Caco-2 (cell line): ENCODE measurements at regions not wholly inside any gene's neighbourhood (a gene's known extent, or its start where the extent isn't known, plus 50 kb on each side); places are given as distances from the start of the nearest gene placed in this dataset.

ENCODE experiments used
- BruUV-seq: library from RNA; stranded (reverse); fragments of 400-500 nt; replicated peaks from 2 replicates; lab custom pipeline; 2021; lab: Mats Ljungman, UMichigan
- CTCF ChIA-PET: fragments of 300-600 bp; sonication (Branson Sonifier 250); formaldehyde crosslinking; loops from one replicate; lab custom pipeline; 2022; ENCODE audit warnings: antibody characterized with exemption; lab: Charles Lee
- POLR2A ChIA-PET: fragments of 300-600 bp; sonication (Branson Sonifier 250); formaldehyde crosslinking; loops from one replicate; lab custom pipeline; 2022; ENCODE audit warnings: antibody characterized with exemption; lab: Charles Lee
- DNase-seq, 2 experiments: peaks; one replicate each; pipeline versions ENCODE4 v3.0.0 to v3.0.0-alpha.2; 2020 to 2022
- H3K27me3 ChIP-seq: replicated peaks from 2 replicates; pipeline ENCODE4 v1.6.0; 2011; ENCODE audit warnings: low read length; ENCODE audit not compliant: control insufficient read depth, insufficient read depth
- H3K36me3 ChIP-seq: 2 replicates; pipeline ENCODE4 v1.5.1; 2011; ENCODE audit warnings: low read length; ENCODE audit not compliant: control insufficient read depth, insufficient read depth
- H3K4me1 ChIP-seq: fragments of 250-450 bp; sonication (Bioruptor Pico); 2 replicates; pipeline ENCODE4 v1.5.1; 2020; ENCODE audit warnings: mild to moderate bottlenecking
- H3K4me3 ChIP-seq: 2 replicates; pipeline ENCODE4 v1.5.1; 2011; ENCODE audit warnings: low read depth, mild to moderate bottlenecking, control low read depth, low read length
- H3K9me3 ChIP-seq: fragments of 250-450 bp; sonication (Bioruptor Pico); 2 replicates; pipeline ENCODE4 v1.5.1; 2020; ENCODE audit warnings: mild to moderate bottlenecking, moderate library complexity
- H3K27ac Mint-ChIP-seq: one replicate; pipeline ENCODE4 v1.8.0; 2022; ENCODE audit warnings: mixed read lengths; ENCODE audit not compliant: unreplicated experiment
- H3K27me3 Mint-ChIP-seq: one replicate; pipeline ENCODE4 v1.8.0; 2022; ENCODE audit warnings: mixed read lengths; ENCODE audit not compliant: insufficient read depth, unreplicated experiment
- H3K36me3 Mint-ChIP-seq: one replicate; pipeline ENCODE4 v1.8.0; 2022; ENCODE audit warnings: mild to moderate bottlenecking, mixed read lengths; ENCODE audit not compliant: insufficient read depth, unreplicated experiment
- H3K4me1 Mint-ChIP-seq: one replicate; pipeline ENCODE4 v1.8.0; 2022; ENCODE audit warnings: low read depth, mixed read lengths; ENCODE audit not compliant: unreplicated experiment
- H3K4me3 Mint-ChIP-seq: one replicate; pipeline ENCODE4 v1.8.0; 2022; ENCODE audit warnings: mild to moderate bottlenecking, moderate library complexity, mixed read lengths; ENCODE audit not compliant: unreplicated experiment
- H3K9me3 Mint-ChIP-seq: one replicate; pipeline ENCODE4 v1.8.0; 2022; ENCODE audit warnings: mixed read lengths; ENCODE audit not compliant: unreplicated experiment
- CTCF ChIP-seq, 2 experiments: fragments of 200-600 bp in 1 of 2; IDR thresholded peaks; 1 replicate in 1 of 2; 2 replicates in 1 of 2; pipeline versions ENCODE4 v1.5.1 to v1.8.0; 2011 to 2022; ENCODE audit warnings: antibody characterized with exemption in 1 of 2, control low read depth in 1 of 2, inconsistent platforms in 1 of 2, low read depth in 1 of 2, low read length in 1 of 2, mild to moderate bottlenecking in 1 of 2, moderate library complexity in 1 of 2; ENCODE audit not compliant: insufficient read depth in 1 of 2, severe bottlenecking in 1 of 2, unreplicated experiment in 1 of 2
- intact Hi-C: fragments of 100-400 bp; cut with micrococcal nuclease; formaldehyde crosslinking; loops from one replicate; pipeline ENCODE4 v1.10.0; 2022; ENCODE audit not compliant: unreplicated experiment

- CTCF ChIA-PET: no interaction called here
- BruUV-seq: no TSS peak
- H3K4me1 ChIP-seq: no peaks in the 10 kb centered on the region
- Mint-ChIP-seq H3K36me3 (peaks cover 6% of the 10 kb centered on the region), H3K9me3 (no peaks in the 10 kb centered on the region), H3K4me3 (no peak overlapping the region), H3K27ac (no peak overlapping the region), H3K27me3 (peaks cover 10% of the 10 kb centered on the region), H3K4me1 (no peaks in the 10 kb centered on the region)
- no peak for DNase-seq
- H3K36me3 ChIP-seq: no peaks in the 10 kb centered on the region
- H3K4me3 ChIP-seq: no peak overlapping the region
- no peaks in the 10 kb centered on the region for H3K9me3 ChIP-seq
- POLR2A ChIA-PET: no interaction called here
- H3K27me3 ChIP-seq: no peaks in the 10 kb centered on the region
- intact Hi-C loops: no loop called here
- TF ChIP-seq CTCF (IDR thresholded peaks at IDR 0.05; ENCODE audit: insufficient read depth in 1 of 2, low read depth in 1 of 2, low read length in 1 of 2, severe bottlenecking in 1 of 2, unreplicated experiment in 1 of 2): no peak
Measured at GRCh38 chr6:9927275-9927674, 487.6 kb downstream of the TFAP2A start.

- Mint-ChIP-seq H3K4me3 (no peak overlapping the region), H3K36me3 (peaks cover 6% of the 10 kb centered on the region), H3K4me1 (no peaks in the 10 kb centered on the region), H3K27me3 (peaks cover 13% of the 10 kb centered on the region), H3K9me3 (no peaks in the 10 kb centered on the region), H3K27ac (no peak overlapping the region)
- ChIA-PET CTCF (interaction anchor here (0.6 kb wide), 1 partner anchor 135 kb away, joined by 3 read pairs; no protein-coding TSS in a partner anchor), POLR2A (no interaction called here)
- Histone ChIP-seq H3K4me3 (no peak overlapping the region), H3K4me1 (no peaks in the 10 kb centered on the region), H3K27me3 (no peaks in the 10 kb centered on the region; the same call in 1 of the 2 replicates), H3K9me3 (no peaks in the 10 kb centered on the region), H3K36me3 (no peaks in the 10 kb centered on the region)
- no TSS peak for BruUV-seq
- intact Hi-C loops: no loop called here
- TF ChIP-seq CTCF (IDR thresholded peaks at IDR 0.05; ENCODE audit: insufficient read depth in 1 of 2, low read depth in 1 of 2, low read length in 1 of 2, severe bottlenecking in 1 of 2, unreplicated experiment in 1 of 2): no peak
- no peak for DNase-seq
Measured at GRCh38 chr6:9924971-9925370, 489.9 kb downstream of the TFAP2A start.

GRCh38 chr6:9921366-9921765 lies 493.5 kb downstream of the TFAP2A start:
- no peak overlapping the region for H3K4me3 ChIP-seq
- no TSS peak for BruUV-seq
- H3K27me3 Mint-ChIP-seq: peaks cover 16% of the 10 kb centered on the region
- no peaks in the 10 kb centered on the region; the same call in 1 of the 2 replicates for H3K27me3 ChIP-seq
- intact Hi-C loops: no loop called here
- ChIA-PET CTCF (no interaction called here), POLR2A (no interaction called here)
- no peaks in the 10 kb centered on the region for H3K9me3 ChIP-seq
- H3K36me3 ChIP-seq: no peaks in the 10 kb centered on the region
- TF ChIP-seq CTCF (IDR thresholded peaks at IDR 0.05; ENCODE audit: insufficient read depth in 1 of 2, low read depth in 1 of 2, low read length in 1 of 2, severe bottlenecking in 1 of 2, unreplicated experiment in 1 of 2): no peak
- peaks cover 6% of the 10 kb centered on the region for H3K36me3 Mint-ChIP-seq
- no peak for DNase-seq
- no peak overlapping the region for H3K4me3 Mint-ChIP-seq
- no peaks in the 10 kb centered on the region for H3K4me1 ChIP-seq
- H3K4me1 Mint-ChIP-seq: no peaks in the 10 kb centered on the region
- H3K9me3 Mint-ChIP-seq: no peaks in the 10 kb centered on the region
- no peak overlapping the region for H3K27ac Mint-ChIP-seq
